ENCODE measurements at regions not wholly inside any gene's neighbourhood (a gene's known extent, or its start where the extent isn't known, plus 50 kb on each side); places are given as distances from the start of the nearest gene placed in this dataset.
"Not testable (repeated sequence)": the region's sequence is repeated elsewhere in the genome, so short reads cannot be mapped to it uniquely, and the experiment has no call there.

DNA sequence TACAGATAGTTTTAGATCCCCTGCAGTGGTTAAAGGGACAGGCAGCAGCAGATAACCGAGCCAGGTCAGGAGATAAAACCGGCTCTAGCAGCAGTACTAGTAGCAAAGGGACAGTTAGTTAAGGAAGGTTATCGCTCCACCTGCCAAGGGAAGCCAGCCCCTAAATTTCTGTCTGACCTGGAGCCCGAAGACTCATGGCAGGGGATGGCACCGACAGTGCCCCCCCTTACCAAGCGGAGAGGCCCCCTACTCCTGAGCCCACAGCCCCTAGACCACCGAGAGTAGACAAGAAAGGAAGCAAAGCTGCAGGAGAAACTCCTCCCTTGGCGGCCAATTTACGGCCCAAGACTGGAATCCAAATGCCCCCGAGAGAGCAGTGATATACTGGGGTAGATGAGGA lies 61.3 kb upstream of the MAGEC2 start:
- no peak overlapping the region for H3K4me3 ChIP-seq (ENCODE audit: low read length)
- no peak for DNase-seq (ENCODE audit: low read depth)
- TF ChIP-seq, protein P1, sequence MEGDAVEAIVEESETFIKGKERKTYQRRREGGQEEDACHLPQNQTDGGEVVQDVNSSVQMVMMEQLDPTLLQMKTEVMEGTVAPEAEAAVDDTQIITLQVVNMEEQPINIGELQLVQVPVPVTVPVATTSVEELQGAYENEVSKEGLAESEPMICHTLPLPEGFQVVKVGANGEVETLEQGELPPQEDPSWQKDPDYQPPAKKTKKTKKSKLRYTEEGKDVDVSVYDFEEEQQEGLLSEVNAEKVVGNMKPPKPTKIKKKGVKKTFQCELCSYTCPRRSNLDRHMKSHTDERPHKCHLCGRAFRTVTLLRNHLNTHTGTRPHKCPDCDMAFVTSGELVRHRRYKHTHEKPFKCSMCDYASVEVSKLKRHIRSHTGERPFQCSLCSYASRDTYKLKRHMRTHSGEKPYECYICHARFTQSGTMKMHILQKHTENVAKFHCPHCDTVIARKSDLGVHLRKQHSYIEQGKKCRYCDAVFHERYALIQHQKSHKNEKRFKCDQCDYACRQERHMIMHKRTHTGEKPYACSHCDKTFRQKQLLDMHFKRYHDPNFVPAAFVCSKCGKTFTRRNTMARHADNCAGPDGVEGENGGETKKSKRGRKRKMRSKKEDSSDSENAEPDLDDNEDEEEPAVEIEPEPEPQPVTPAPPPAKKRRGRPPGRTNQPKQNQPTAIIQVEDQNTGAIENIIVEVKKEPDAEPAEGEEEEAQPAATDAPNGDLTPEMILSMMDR (conservative IDR thresholded peaks at IDR 0.05; ENCODE audit: low read depth, low read length), result no peak

DNA sequence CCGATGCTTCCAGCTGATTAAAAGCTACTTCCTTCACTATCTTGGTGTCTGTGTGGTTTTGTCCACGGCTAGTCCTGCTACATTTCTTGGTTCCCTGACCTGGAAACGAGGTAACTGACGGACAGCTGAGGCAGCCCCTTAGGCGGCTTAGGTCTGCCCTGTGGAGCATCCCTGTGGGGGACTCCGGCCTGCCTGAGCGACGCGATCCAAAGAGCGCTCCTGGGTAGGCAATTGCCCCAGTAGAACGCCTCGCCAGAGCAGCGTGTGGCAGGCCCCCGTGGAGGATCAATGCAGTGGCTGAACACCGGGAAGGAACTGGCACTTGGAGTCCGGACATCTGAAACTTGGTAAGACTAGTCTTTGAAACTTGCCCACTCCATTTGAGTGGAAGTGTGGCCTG lies 60.5 kb upstream of the MAGEC2 start:
- DNase-seq (ENCODE audit: low read depth); H3K4me3 ChIP-seq (ENCODE audit: low read length): not testable (repeated sequence)

DNA sequence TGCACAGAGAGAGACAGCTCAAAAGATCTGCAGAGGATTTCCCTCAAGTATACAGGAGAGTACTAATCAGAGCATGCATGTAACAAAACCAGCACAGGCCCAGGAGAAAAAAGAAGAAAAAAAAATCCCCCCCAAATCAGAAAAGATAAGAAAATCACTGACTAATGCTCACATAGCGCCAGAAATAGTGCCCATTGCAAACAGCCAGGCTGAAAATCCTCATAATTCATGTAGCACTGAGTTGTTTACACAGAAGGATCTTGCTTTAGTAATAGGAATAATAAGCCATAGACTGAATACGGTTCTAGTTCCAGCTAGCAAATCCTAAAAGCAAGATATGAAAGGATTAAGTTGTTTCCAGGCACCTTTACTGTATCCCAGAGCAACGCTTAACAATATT lies 51.8 kb upstream of the MAGEC2 start:
- TF ChIP-seq, protein P1 (conservative IDR thresholded peaks at IDR 0.05; ENCODE audit: low read depth, low read length), result no peak
- DNase-seq (ENCODE audit: low read depth), result no peak
- no peak overlapping the region for H3K4me3 ChIP-seq (ENCODE audit: low read length)

Measured in retinal pigment epithelial cell (primary cell).